Panc1 (cell line): ENCODE measurements at regions not wholly inside any gene's neighbourhood (a gene's known extent, or its start where the extent isn't known, plus 50 kb on each side); places are given as distances from the start of the nearest gene placed in this dataset.

Experiments used
- ATAC-seq: fragments of 200-7000 bp; cut with Tn5 transposase; 2 replicates; pipeline ENCODE4 v1.9.1; 2020; ENCODE audit warnings: mild to moderate bottlenecking, moderate library complexity
- BruUV-seq: library from RNA; stranded (reverse); fragments of 400-500 nt; replicated peaks from 2 replicates; lab custom pipeline; 2021; lab: Mats Ljungman, UMichigan
- CTCF ChIA-PET: fragments of 300-600 bp; sonication (Branson Sonifier 250); formaldehyde crosslinking; loops from one replicate; lab custom pipeline; 2022; ENCODE audit warnings: antibody characterized with exemption; lab: Charles Lee
- POLR2A ChIA-PET: fragments of 300-600 bp; sonication (Branson Sonifier 250); formaldehyde crosslinking; loops from one replicate; lab custom pipeline; 2022; ENCODE audit warnings: antibody characterized with exemption; lab: Charles Lee
- DNase-seq: peaks from one replicate; pipeline ENCODE4 v3.0.0-alpha.2; 2010; ENCODE audit warnings: low read depth, low spot score
- H3K27ac ChIP-seq: 2 replicates; pipeline ENCODE4 v1.5.1; 2011; ENCODE audit warnings: mild to moderate bottlenecking, low read length, inconsistent platforms
- H3K27me3 ChIP-seq: fragments of 200-500 bp; sonication (Bioruptor generic); 2 replicates; pipeline ENCODE4 v1.6.0; 2014; ENCODE audit warnings: low read length, inconsistent platforms; ENCODE audit not compliant: control insufficient read depth, insufficient read depth
- H3K36me3 ChIP-seq: fragments of 200-500 bp; sonication (Bioruptor generic); 2 replicates; pipeline ENCODE4 v1.5.1; 2014; ENCODE audit warnings: inconsistent platforms, mild to moderate bottlenecking, low read length, moderate library complexity; ENCODE audit not compliant: control insufficient read depth, insufficient read depth
- H3K4me1 ChIP-seq: 2 replicates; pipeline ENCODE4 v1.5.1; 2011; ENCODE audit warnings: inconsistent platforms, mild to moderate bottlenecking, low read length, moderate library complexity; ENCODE audit not compliant: control insufficient read depth, insufficient read depth
- H3K4me3 ChIP-seq, 2 experiments: 2 replicates each; pipeline ENCODE4 v1.5.1; 2011 to 2012; ENCODE audit warnings: low read depth in 2 of 2, low read length in 2 of 2, mild to moderate bottlenecking in 2 of 2, inconsistent platforms in 1 of 2, moderate library complexity in 1 of 2
- H3K9me3 ChIP-seq: fragments of 200-500 bp; sonication (Bioruptor generic); 2 replicates; pipeline ENCODE4 v1.5.1; 2014; ENCODE audit warnings: low read depth, mild to moderate bottlenecking, inconsistent platforms, low read length, moderate library complexity; ENCODE audit not compliant: control insufficient read depth, insufficient read depth
- POLR2AphosphoS5 ChIP-seq: IDR thresholded peaks from 2 replicates; pipeline ENCODE4 v1.6.1; 2012; ENCODE audit warnings: mild to moderate bottlenecking, low read depth, low read length, moderate library complexity
- SIN3A ChIP-seq: IDR thresholded peaks from 2 replicates; pipeline ENCODE4 v1.6.1; 2012; ENCODE audit warnings: low read depth, mild to moderate bottlenecking, low read length, moderate library complexity, borderline replicate concordance; ENCODE audit not compliant: insufficient read depth
- TCF7L2 ChIP-seq: IDR thresholded peaks from 2 replicates; pipeline ENCODE4 v1.6.1; 2011; ENCODE audit warnings: mild to moderate bottlenecking, low read depth, low read length, inconsistent platforms
- in situ Hi-C: cut with HindIII; loops from 2 replicates; pipeline ENCODE4 v1.10.0; 2016; ENCODE audit warnings: low sequenced_read_pairs, low pct_unique_long_range_greater_than_20kb
- intact Hi-C: fragments of 100-400 bp; cut with micrococcal nuclease; formaldehyde crosslinking; loops from one replicate; pipeline ENCODE4 v1.10.0; 2022; ENCODE audit not compliant: unreplicated experiment
- TF ChIP-seq, protein P1 (sequence below), 2 experiments: IDR thresholded peaks; 2 replicates each; pipeline ENCODE4 v1.6.1; 2011 to 2012; ENCODE audit warnings: low read depth in 2 of 2, control low read depth in 1 of 2, low read length in 1 of 2, mild to moderate bottlenecking in 1 of 2, moderate library complexity in 1 of 2; ENCODE audit not compliant: insufficient read depth in 1 of 2
- TF ChIP-seq, protein P2 (sequence below): fragments of 450-650 bp; IDR thresholded peaks from 2 replicates; pipeline ENCODE4 v1.5.1; 2017; ENCODE audit warnings: mild to moderate bottlenecking

DNA sequence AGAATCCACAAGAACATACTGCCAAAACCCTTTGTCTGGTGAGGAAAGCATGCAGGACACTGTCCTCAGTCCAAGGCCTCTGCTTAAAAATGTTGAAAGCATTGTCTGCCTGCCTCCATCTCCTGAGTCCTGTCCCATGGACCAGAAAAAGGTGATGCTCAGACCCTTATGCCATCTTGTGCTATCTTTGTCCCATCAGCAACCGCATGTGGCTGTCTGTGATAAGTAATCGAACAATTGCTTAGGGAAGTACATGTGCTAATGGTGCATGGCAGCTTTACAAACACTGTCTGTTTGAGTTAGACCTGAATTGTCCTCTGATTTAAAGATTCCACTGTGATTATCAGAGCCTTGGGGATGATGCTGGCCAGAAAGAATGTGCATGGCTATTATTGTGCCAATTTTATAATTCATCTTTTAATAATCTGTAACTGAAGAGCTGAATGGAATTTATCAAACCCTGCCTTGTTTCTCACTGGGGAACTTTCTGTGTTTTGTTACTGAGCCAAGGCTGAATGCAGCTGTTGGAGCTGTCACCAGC, 177.5 kb downstream of the DACT1 start:
- H3K4me1 ChIP-seq = no peaks in the 10 kb centered on the region
- TF ChIP-seq POLR2AphosphoS5 (no peak), SIN3A (no peak), TCF7L2 (no peak)
- TF ChIP-seq, protein P1, sequence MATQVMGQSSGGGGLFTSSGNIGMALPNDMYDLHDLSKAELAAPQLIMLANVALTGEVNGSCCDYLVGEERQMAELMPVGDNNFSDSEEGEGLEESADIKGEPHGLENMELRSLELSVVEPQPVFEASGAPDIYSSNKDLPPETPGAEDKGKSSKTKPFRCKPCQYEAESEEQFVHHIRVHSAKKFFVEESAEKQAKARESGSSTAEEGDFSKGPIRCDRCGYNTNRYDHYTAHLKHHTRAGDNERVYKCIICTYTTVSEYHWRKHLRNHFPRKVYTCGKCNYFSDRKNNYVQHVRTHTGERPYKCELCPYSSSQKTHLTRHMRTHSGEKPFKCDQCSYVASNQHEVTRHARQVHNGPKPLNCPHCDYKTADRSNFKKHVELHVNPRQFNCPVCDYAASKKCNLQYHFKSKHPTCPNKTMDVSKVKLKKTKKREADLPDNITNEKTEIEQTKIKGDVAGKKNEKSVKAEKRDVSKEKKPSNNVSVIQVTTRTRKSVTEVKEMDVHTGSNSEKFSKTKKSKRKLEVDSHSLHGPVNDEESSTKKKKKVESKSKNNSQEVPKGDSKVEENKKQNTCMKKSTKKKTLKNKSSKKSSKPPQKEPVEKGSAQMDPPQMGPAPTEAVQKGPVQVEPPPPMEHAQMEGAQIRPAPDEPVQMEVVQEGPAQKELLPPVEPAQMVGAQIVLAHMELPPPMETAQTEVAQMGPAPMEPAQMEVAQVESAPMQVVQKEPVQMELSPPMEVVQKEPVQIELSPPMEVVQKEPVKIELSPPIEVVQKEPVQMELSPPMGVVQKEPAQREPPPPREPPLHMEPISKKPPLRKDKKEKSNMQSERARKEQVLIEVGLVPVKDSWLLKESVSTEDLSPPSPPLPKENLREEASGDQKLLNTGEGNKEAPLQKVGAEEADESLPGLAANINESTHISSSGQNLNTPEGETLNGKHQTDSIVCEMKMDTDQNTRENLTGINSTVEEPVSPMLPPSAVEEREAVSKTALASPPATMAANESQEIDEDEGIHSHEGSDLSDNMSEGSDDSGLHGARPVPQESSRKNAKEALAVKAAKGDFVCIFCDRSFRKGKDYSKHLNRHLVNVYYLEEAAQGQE (IDR thresholded peaks at IDR 0.05; ENCODE audit: insufficient read depth in 1 of 2, low read depth in 2 of 2, low read length in 1 of 2) = no peak
- TF ChIP-seq, protein P2, sequence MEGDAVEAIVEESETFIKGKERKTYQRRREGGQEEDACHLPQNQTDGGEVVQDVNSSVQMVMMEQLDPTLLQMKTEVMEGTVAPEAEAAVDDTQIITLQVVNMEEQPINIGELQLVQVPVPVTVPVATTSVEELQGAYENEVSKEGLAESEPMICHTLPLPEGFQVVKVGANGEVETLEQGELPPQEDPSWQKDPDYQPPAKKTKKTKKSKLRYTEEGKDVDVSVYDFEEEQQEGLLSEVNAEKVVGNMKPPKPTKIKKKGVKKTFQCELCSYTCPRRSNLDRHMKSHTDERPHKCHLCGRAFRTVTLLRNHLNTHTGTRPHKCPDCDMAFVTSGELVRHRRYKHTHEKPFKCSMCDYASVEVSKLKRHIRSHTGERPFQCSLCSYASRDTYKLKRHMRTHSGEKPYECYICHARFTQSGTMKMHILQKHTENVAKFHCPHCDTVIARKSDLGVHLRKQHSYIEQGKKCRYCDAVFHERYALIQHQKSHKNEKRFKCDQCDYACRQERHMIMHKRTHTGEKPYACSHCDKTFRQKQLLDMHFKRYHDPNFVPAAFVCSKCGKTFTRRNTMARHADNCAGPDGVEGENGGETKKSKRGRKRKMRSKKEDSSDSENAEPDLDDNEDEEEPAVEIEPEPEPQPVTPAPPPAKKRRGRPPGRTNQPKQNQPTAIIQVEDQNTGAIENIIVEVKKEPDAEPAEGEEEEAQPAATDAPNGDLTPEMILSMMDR = no peak
- DNase-seq (no peak), ATAC-seq (no peak)
- intact Hi-C loops (no loop called here), in situ Hi-C loops (no loop called here)
- no peak overlapping the region for H3K27ac ChIP-seq
- POLR2A ChIA-PET = no interaction called here
- no TSS peak for BruUV-seq
- H3K36me3 ChIP-seq = no peaks in the 10 kb centered on the region
- no peaks in the 10 kb centered on the region for H3K27me3 ChIP-seq
- no peak overlapping the region for H3K4me3 ChIP-seq
- CTCF ChIA-PET = no interaction called here
- H3K9me3 ChIP-seq = no peaks in the 10 kb centered on the region

DNA sequence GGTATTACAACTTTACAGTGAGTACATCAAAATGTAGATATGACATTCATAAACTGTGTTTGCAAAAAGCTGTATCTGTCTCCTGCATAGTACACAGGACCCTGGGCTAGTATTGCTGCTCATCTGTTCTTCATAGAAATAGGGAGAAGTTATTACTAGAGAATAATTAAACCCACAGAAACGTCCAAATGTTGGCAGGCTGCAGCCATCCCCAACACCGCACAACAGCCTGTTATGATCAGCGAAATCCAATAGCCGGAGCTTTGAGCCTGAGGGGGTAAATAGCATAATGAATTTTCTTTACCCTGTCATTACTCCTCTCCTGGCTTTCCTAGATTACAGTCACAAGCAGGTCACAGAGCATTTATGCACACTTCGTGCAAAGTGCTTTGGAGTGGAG, 178.0 kb downstream of the DACT1 start:
- Histone ChIP-seq H3K4me3 (no peak overlapping the region), H3K9me3 (no peaks in the 10 kb centered on the region), H3K4me1 (no peaks in the 10 kb centered on the region), H3K27ac (no peak overlapping the region), H3K27me3 (no peaks in the 10 kb centered on the region), H3K36me3 (no peaks in the 10 kb centered on the region)
- intact Hi-C loops (no loop called here), in situ Hi-C loops (no loop called here)
- DNase-seq = no peak
- TF ChIP-seq SIN3A (no peak), TCF7L2 (no peak), POLR2AphosphoS5 (no peak)
- TF ChIP-seq, protein P2 = no peak
- TF ChIP-seq, protein P1 (IDR thresholded peaks at IDR 0.05; ENCODE audit: insufficient read depth in 1 of 2, low read depth in 2 of 2, low read length in 1 of 2) = no peak
- POLR2A ChIA-PET = no interaction called here
- no peak for ATAC-seq
- CTCF ChIA-PET = no interaction called here
- no TSS peak for BruUV-seq
